ENCODE measurements at regions not wholly inside any gene's neighbourhood (a gene's known extent, or its start where the extent isn't known, plus 50 kb on each side); places are given as distances from the start of the nearest gene placed in this dataset.

DNA sequence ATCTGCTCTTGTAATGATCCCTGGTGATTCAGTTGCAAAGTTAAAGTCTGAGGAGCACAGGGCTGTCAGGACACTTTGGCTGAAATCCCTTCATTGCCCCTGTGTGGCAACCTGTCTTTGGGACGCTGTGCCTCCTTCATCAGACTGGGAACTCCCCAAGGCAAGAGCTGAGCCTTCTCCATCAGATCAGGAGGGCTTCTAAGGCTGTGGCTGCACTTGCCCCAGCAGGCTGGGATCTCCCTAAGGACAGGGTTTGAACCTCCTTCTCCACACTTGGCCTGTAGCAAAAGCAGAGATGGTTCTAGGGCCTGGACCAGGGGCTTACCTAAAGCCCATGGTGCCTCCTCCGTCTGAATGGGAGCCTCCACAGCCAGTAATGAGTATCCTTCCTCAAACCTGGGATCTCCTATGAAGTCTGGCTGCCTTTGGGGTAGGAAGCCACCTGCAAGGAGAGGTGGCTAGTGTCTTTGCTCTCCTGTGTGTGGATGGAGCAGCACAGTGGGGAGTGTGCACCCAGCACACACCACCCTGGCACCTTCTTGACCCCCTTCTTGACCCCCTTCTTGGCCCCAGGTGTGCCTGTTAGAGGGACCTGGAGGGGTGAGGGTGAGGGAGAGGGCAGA is 79.0 kb upstream of the NKD1 start:
- DNase-seq: no peak

DNA sequence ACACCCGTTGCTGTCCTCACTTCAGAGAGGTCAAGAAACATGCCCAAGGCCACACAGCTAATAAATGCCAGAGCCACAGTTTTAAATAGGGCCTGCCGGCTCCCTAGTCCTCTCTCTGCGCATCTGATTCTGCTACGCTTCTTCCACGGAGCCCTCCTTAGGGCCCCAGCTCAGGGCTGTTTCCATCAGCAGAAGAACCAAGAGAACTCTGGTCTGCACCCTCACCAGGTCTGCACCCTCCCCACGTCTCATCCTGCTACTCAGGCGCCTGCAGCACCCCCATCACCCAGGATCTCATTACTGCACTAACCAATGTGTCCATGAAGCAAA is 79.5 kb upstream of the NKD1 start:
- no peak for DNase-seq

GRCh38 chr16:50467943-50468748 is 80.0 kb upstream of the NKD1 start:
- DNase-seq: peak; percentile 15

DNA sequence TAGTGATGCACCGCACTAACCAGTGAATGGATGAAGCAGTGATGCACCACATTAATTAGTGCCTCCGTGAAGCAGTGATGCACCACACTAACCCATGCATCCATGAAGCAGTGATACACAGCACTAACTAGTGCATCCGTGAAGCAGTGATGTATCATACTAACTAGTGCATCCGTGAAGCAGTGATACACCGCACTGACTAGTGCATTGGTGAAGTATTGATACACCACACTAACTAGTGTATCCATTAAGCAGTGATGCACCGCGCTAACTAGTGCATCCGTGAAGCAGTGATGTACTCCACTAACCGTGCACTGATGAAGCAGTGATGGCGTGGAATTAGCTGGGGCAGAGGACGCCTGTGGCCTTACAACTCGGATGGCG is 80.6 kb upstream of the NKD1 start:
- no peak for DNase-seq

DNA sequence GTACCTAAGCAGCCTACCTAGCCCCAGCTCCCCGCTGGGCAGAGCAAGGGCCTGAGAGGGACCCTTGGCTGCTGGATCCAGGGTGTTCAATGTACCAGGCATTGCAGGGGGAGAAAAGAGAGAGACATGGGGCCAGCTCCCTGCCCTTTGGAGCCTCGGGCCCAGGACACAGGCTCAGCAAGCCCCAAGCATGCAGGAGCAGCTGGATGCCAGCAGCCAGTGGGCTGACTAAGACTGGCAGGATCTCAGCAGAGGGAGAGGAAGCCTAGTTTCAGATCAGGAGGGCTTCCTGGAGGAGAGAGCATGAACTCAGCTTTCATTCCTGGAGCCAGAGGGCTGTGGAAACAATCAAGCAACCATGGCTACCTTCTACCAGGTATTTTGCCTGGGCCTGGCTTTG is 82.0 kb upstream of the NKD1 start:
- no peak for DNase-seq

GRCh38 chr16:50464325-50465290 is 83.6 kb upstream of the NKD1 start:
- DNase-seq: no peak

DNA sequence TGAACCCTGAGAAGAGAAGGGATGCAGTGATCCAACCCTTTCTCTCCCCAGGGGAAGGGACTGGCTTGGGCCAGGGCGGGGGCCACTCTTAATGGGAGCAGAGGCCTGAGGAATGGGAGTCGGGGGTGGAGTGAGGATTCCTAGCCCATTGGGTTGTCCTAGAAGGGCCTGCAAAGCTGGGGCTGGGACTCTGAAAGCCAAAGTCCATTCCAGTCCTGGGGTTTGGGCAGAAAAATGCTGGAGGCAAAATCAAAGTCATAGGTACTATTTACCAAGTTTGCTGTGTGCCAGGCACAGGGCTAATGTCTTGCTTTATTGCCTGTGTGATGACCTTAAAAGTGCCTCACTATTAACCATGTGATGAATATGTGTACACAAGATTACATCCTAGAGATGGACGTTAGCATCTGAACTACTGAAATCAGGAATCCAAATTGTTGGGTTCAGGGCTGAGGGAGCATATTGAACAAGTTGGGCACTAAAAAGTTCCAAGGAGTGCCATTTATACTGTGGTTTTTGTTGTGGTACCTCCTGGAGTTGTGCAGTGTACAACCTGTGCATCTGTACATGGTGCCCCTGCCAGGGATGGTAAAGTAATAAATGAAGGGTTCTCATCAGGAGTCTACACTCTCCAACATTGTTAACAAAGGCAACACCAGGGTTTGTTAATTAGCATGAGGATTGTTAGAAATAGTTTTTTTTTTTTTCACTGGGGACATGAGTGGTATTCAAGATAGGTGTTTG is 84.4 kb upstream of the NKD1 start:
- no peak for DNase-seq

- no peak for DNase-seq
Observed at GRCh38 chr16:50462793-50463507, 85.2 kb upstream of the NKD1 start.

GRCh38 chr16:50461400-50461760 is 86.8 kb upstream of the NKD1 start:
- DNase-seq: no peak

DNA sequence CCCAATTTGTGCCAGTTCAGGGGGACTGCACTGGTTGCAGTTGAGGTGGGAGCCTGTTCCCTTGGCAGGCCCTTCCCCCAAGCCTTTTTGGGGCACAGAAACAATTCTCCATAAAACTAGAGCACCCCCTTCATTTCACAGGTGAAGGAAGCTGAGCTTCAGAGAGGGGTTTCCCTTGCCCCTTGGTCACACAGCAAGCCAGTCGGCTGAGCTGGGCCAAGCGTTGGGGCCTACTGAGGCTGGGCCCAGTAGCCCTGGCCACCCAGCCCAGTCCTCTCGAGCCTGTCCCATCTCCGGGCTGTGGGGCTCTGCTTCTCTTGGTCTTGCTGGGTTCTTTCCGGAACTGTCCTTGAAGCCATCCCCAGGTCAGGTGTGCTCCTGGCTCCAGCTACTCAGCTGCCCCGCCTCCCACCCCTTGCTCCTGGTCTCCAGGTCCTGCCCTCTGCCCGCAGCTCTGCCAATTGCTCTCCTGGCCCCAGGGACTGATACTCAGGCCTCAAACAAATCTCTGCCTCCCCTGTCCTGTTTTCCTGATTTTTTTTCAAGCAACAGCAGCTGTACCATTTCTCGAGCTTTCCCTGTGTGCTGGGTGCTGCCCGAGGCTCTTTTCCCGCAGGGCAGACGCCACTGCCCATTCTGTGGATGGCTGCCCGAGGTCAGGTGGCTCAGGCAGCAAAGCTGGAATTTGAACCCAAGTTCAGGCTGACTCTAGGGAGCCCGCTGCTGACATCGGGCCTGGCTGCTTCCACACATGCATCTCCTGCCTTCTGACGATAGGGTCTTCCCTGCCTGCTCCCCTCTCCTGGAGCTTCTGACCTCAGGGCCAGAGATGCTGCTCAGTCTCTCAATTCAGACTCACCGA is 87.4 kb upstream of the NKD1 start:
- no peak for DNase-seq

DNA sequence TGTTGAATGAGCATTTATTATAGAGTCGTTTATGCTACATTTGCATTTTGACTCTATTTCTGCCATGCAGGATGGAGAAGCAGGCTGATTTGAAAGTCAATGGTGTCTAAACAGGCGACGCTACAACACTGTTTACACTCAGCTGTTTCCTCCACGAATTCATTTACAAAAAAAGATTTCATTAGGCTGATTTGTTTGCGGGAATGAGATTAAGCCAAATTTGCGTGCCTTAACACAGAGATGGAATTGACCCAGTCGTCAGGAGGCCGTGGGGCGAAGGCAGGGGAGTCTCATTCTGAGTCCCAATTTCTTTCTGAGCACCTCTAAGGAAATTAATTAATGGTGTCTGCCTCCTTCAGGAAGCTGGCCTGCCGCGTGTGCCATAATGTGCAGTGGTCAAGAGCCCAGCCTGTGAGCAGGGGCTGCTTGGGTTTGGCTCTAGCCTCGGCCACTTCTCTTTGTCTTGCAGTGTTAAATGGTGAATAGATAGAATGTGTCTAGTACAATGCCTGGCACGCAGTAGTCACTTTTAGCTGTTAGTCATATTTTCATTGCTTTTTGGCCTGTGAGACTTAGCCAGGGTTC is 88.6 kb upstream of the NKD1 start:
- DNase-seq: no peak

DNA sequence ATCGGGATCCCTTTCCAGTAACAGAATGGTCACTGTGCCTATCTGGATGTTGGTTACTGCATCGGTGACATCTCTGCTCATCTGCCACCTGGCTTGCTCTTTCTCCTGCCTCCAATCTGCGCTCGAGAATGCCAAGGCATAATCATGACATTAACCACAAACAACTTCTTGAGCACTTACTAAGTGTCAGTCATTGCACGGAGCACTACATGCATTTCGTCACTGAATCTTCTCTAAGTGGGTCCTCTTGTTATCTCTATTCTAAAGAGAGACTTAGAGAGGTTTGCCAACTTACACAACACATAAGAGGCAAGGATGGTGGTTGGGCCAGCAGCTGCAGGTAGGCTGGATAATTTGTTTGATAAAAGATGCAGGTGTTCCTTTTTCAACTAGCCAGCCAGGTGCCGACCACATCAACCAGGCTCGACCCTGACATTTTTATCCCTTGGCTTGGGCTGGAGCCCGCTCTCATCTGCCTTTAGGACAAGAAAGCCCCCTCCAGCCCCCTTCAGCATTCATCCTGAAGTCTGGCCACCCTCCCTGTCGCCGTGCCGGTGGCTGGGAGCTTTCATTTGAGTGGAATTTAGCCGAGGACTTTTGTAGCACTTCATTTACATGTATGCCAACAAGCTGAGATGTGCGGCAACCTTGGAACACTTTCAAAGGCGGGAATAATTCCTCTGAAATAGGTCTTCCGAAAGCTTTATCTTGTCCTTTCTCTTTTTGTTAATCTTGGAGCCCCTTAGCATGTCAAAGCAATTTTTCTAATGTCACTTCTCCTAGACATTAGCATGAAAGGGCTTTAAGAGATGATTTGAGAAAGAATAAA is 89.3 kb upstream of the NKD1 start:
- DNase-seq: no peak

DNA sequence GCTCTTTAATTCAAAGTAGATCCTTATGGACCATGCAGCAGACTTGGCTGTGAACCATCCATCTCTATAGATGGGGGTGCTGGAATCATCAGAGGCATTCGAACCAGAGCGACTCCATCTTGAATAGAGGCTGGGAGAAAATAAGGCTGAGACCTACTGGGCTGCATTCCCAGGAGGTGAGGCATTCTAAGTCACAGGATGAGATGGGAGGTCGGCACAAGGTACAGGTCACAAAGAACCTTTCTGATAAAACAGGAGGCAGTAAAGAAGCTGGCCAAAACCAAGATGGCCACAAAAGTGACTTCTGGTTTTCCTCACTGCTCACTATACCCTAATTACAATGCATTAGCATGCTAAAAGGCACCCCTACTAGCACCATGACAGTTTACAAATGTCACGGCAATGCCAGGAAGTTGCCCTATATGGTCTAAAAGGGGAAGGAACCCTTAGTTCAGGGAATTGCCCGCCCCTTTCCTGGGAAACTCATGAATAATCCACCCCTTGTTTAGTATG is 89.2 kb upstream of the BRD7 start:
- DNase-seq: no peak

DNA sequence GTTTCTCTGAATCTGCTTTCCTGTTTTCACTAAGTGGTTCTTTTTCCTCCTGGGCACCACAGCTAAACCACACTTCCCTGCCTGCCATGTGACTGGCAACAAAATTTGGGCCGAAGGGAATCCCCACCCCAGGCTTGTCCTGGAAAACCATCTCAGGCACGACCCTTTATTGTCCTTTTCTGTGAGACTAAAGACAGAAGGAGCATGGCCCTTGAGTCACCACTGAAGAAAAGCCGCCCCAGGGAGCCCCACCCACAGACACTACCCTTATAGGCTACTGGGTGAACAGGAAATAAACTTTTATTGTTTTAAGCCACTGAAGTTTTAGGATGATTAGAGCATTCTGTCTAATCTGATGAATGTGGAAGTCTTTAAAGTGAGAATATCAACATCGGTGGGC is 88.6 kb upstream of the BRD7 start:
- no peak for DNase-seq

DNA sequence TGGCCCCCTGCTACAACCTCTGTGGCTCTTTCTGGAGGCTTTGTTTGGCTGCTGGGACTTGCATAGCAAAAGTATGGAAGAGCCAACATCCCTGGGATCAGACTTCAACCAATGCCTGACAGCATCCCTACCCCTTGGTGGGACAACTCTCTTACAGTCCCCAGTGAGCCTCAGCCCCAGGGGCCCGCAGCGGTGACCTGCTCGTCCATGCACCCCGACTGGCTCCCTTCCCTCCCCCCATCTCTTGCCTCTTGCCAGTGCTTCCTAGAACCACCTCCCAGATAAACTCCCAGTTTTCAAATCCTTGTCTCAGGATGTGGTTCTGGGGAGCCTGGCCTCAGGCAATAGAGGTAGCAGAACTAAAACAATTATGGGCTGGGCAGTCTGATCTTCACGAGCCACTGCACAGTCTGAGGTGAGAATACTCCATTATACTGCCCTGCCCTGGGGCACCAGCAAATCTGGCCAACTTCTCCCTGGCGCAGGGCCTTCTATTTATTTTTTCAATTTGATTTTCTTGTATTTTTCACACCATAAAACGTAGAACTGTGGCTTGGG is 86.6 kb upstream of the BRD7 start:
- DNase-seq: no peak

- DNase-seq: no peak
Observed at GRCh38 chr16:50453446-50453845, 84.7 kb upstream of the BRD7 start.

- no peak for DNase-seq
Observed at GRCh38 chr16:50451951-50452508, 83.2 kb upstream of the BRD7 start.

DNA sequence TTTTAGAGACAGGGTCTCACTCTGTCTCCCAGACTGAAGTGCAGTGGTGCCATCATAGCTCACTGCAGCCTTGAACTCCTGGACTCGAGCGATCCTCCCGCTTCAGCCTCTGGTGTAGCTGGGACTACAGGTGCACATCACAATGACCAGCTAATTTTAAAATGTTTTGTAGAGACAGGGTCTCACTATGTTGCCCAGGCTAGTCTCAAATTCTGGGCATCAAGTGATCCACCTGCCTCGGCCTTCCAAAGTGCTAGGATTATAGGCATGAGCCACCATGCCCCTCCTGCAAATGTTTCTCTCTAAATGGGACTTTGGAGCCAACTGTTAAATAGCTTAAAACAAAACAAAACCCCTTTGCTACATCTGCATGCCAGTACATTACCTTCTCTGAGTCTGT is 82.2 kb upstream of the BRD7 start:
- no peak for DNase-seq

- no peak for DNase-seq
Observed at GRCh38 chr16:50449800-50450199, 81.0 kb upstream of the BRD7 start.
